Small intestine (tissue), 7 donors: ENCODE measurements at regions not wholly inside any gene's neighbourhood (a gene's known extent, or its start where the extent isn't known, plus 50 kb on each side); places are given as distances from the start of the nearest gene placed in this dataset.

ENCODE experiments used
- DNase-seq, 2 donors: peaks; one replicate each; pipeline versions ENCODE4 v3.0.0 to v3.0.0-alpha.2; 2013
- FAIRE-seq: peaks from 2 replicates; lab custom pipeline; 2012; peaks lifted over from hg19 to GRCh38; lab: Jason Lieb, UNC
- H3K27ac ChIP-seq, 3 donors: one replicate each; pipeline ENCODE4 v1.5.1; 2013; ENCODE audit warnings: low read length in 2 of 3, mild to moderate bottlenecking in 2 of 3, control low read depth in 1 of 3, inconsistent platforms in 1 of 3, low read depth in 1 of 3, moderate library complexity in 1 of 3
- H3K27me3 ChIP-seq, 3 donors: one replicate each; pipeline ENCODE4 v1.6.1; 2013; ENCODE audit warnings: low read length in 3 of 3, inconsistent platforms in 1 of 3; ENCODE audit not compliant: control insufficient read depth in 3 of 3, insufficient read depth in 3 of 3
- H3K36me3 ChIP-seq, 3 donors: one replicate each; pipeline ENCODE4 v1.6.1; 2013; ENCODE audit warnings: low read length in 3 of 3, inconsistent platforms in 1 of 3, low read depth in 1 of 3, mild to moderate bottlenecking in 1 of 3, moderate library complexity in 1 of 3; ENCODE audit not compliant: control insufficient read depth in 3 of 3, insufficient read depth in 2 of 3
- H3K4me1 ChIP-seq, 3 donors: one replicate each; pipeline ENCODE4 v1.6.1; 2013; ENCODE audit warnings: low read length in 2 of 3, inconsistent platforms in 1 of 3, low read depth in 1 of 3, mild to moderate bottlenecking in 1 of 3, moderate library complexity in 1 of 3; ENCODE audit not compliant: control insufficient read depth in 3 of 3, insufficient read depth in 2 of 3
- H3K4me3 ChIP-seq, 3 donors: one replicate each; pipeline ENCODE4 v1.5.1; 2013; ENCODE audit warnings: low read length in 3 of 3, control low read depth in 1 of 3, inconsistent platforms in 1 of 3, low read depth in 1 of 3, mild to moderate bottlenecking in 1 of 3, moderate library complexity in 1 of 3
- H3K9me3 ChIP-seq, 2 donors: one replicate each; pipeline ENCODE4 v1.6.1; 2013; ENCODE audit warnings: low read depth in 1 of 2, low read length in 1 of 2; ENCODE audit not compliant: control insufficient read depth in 2 of 2, insufficient read depth in 1 of 2
- WGBS, 3 donors: extraction: QIAGEN DNeasy Blood & Tissue Kit; methylation state at CpG; one replicate each; pipeline ENCODE4 v1.1.7; 2013; 5-methylcytosine and 5-hydroxymethylcytosine counted together
- donor health status: healthy with polysubstance abuse.
- donor health status: control.
- donor health status: control.
- donor health status: Bipolar disorder and iron deficiency.
- donor health status: healthy.

- FAIRE-seq: no peak
- H3K4me3 ChIP-seq: no peak overlapping the region
- H3K9me3 ChIP-seq: no peaks in the 10 kb centered on the region
- H3K4me1 ChIP-seq: no peaks in the 10 kb centered on the region
- H3K27ac ChIP-seq: no peak overlapping the region
- no peak for DNase-seq
- H3K36me3 ChIP-seq: no peaks in the 10 kb centered on the region
- H3K27me3 ChIP-seq: no peaks in the 10 kb centered on the region
Measured at GRCh38 chr7:10221084-10221483, 752.6 kb upstream of the PHF14 start.

GRCh38 chr7:10222976-10223375, 750.7 kb upstream of the PHF14 start:
- FAIRE-seq: no peak
- 60 to 78% (median 75%) methylated on average over 2 of the region's 2 CpGs for WGBS, 3 donors
- no peak overlapping the region for H3K27ac ChIP-seq
- H3K4me1 ChIP-seq: no peaks in the 10 kb centered on the region
- no peak for DNase-seq
- H3K27me3 ChIP-seq: no peaks in the 10 kb centered on the region
- H3K4me3 ChIP-seq: no peak overlapping the region
- no peaks in the 10 kb centered on the region for H3K36me3 ChIP-seq
- H3K9me3 ChIP-seq: no peaks in the 10 kb centered on the region

- WGBS, 3 donors: 59 to 84% (median 80%) methylated on average over 1 of the region's 1 CpG
- H3K4me1 ChIP-seq: no peaks in the 10 kb centered on the region
- no peaks in the 10 kb centered on the region for H3K27me3 ChIP-seq
- H3K4me3 ChIP-seq: no peak overlapping the region
- H3K9me3 ChIP-seq: no peaks in the 10 kb centered on the region
- no peaks in the 10 kb centered on the region for H3K36me3 ChIP-seq
- no peak overlapping the region for H3K27ac ChIP-seq
- FAIRE-seq (no peak), DNase-seq (no peak)
Measured at GRCh38 chr7:10225275-10225674, 748.4 kb upstream of the PHF14 start.

GRCh38 chr7:10237306-10237705, 736.4 kb upstream of the PHF14 start:
- FAIRE-seq (no peak), DNase-seq (peak in 1 of 2 donors; percentile 21)
- 55 to 63% (median 58%) methylated on average over 2 of the region's 2 CpGs for WGBS, 3 donors

GRCh38 chr7:10238641-10239040, 735.0 kb upstream of the PHF14 start:
- H3K27me3 ChIP-seq: no peaks in the 10 kb centered on the region
- 7 to 29% (median 28%) methylated on average over 1 of the region's 1 CpG for WGBS, 3 donors
- FAIRE-seq: no peak

More at GRCh38 chr7:10237306-10237705, 736.4 kb upstream of the PHF14 start:
- Histone ChIP-seq H3K36me3 (no peaks in the 10 kb centered on the region), H3K9me3 (no peaks in the 10 kb centered on the region), H3K4me1 (no peaks in the 10 kb centered on the region), H3K27me3 (no peaks in the 10 kb centered on the region), H3K4me3 (no peak overlapping the region), H3K27ac (no peak overlapping the region)

GRCh38 chr7:10239695-10240345, 733.9 kb upstream of the PHF14 start:
- Histone ChIP-seq H3K4me3 (no peak overlapping the region), H3K9me3 (no peaks in the 10 kb centered on the region), H3K4me1 (no peaks in the 10 kb centered on the region), H3K36me3 (no peaks in the 10 kb centered on the region), H3K27ac (no peak overlapping the region), H3K27me3 (no peaks in the 10 kb centered on the region)
- WGBS, 3 donors: 37 to 42% (median 40%) methylated on average over 3 of the region's 3 CpGs
- FAIRE-seq (no peak), DNase-seq (peak in 1 of 2 donors; percentile 21)

More at GRCh38 chr7:10238641-10239040, 735.0 kb upstream of the PHF14 start:
- Histone ChIP-seq H3K36me3 (no peaks in the 10 kb centered on the region), H3K27ac (no peak overlapping the region), H3K9me3 (no peaks in the 10 kb centered on the region), H3K4me1 (no peaks in the 10 kb centered on the region), H3K4me3 (no peak overlapping the region)
- peak in 1 of 2 donors; percentile 14 for DNase-seq

- Histone ChIP-seq H3K27me3 (no peaks in the 10 kb centered on the region), H3K4me3 (no peak overlapping the region), H3K4me1 (no peaks in the 10 kb centered on the region), H3K9me3 (peaks cover 2 to 18% of the 10 kb centered on the region in 2 donors), H3K36me3 (no peaks in the 10 kb centered on the region), H3K27ac (no peak overlapping the region)
- FAIRE-seq (no peak), DNase-seq (no peak)
Measured at GRCh38 chr7:10245406-10245805, 728.3 kb upstream of the PHF14 start.

- Histone ChIP-seq H3K4me1 (no peaks in the 10 kb centered on the region), H3K27me3 (no peaks in the 10 kb centered on the region), H3K27ac (no peak overlapping the region), H3K9me3 (no peaks in the 10 kb centered on the region), H3K4me3 (no peak overlapping the region), H3K36me3 (no peaks in the 10 kb centered on the region)
- no peak for DNase-seq
- 71 to 80% (median 72%) methylated on average over 5 of the region's 5 CpGs for WGBS, 3 donors
- no peak for FAIRE-seq
Measured at GRCh38 chr7:10257438-10257837, 716.2 kb upstream of the PHF14 start.

GRCh38 chr7:10266976-10267375, 706.7 kb upstream of the PHF14 start:
- H3K4me3 ChIP-seq: no peak overlapping the region
- H3K36me3 ChIP-seq: no peaks in the 10 kb centered on the region
- no peaks in the 10 kb centered on the region for H3K9me3 ChIP-seq
- H3K27ac ChIP-seq: no peak overlapping the region
- no peak for FAIRE-seq
- 49 to 70% (median 56%) methylated on average over 2 of the region's 2 CpGs for WGBS, 3 donors
- no peaks in the 10 kb centered on the region for H3K4me1 ChIP-seq
- peak in 1 of 2 donors; percentile 10 for DNase-seq
- no peaks in the 10 kb centered on the region for H3K27me3 ChIP-seq
